ENCODE measurements at regions not wholly inside any gene's neighbourhood (a gene's known extent, or its start where the extent isn't known, plus 50 kb on each side); places are given as distances from the start of the nearest gene placed in this dataset.

- H3K4me1 ChIP-seq (ENCODE audit: control insufficient read depth in 3 of 3, insufficient read depth in 2 of 3, low read depth in 1 of 3, low read length in 2 of 3), result peaks cover 0 to 14% (median 0%) of the 10 kb centered on the region in 3 donors
- FAIRE-seq (no peak), DNase-seq (no peak)
- no peaks in the 10 kb centered on the region for H3K27me3 ChIP-seq (ENCODE audit: control insufficient read depth in 3 of 3, insufficient read depth in 3 of 3, low read length in 3 of 3)
- 35 to 57% (median 40%) methylated on average over 7 of the region's 7 CpGs for WGBS, 3 donors
- H3K36me3 ChIP-seq (ENCODE audit: control insufficient read depth in 3 of 3, insufficient read depth in 2 of 3, low read depth in 1 of 3, low read length in 3 of 3), result no peaks in the 10 kb centered on the region
- H3K9me3 ChIP-seq (ENCODE audit: control insufficient read depth in 2 of 2, insufficient read depth in 1 of 2, low read depth in 1 of 2, low read length in 1 of 2), result no peaks in the 10 kb centered on the region
- H3K27ac ChIP-seq (ENCODE audit: low read depth in 1 of 3, low read length in 2 of 3), result peak overlapping the region in 1 of 3 donors; percentile 70
- no peak overlapping the region for H3K4me3 ChIP-seq (ENCODE audit: low read depth in 1 of 3, low read length in 3 of 3)
These were observed 78.3 kb upstream of the RASGEF1B start for GRCh38 chr4:81549984-81550383.

GRCh38 chr4:81546777-81547176, 75.1 kb upstream of the RASGEF1B start:
- H3K9me3 ChIP-seq (ENCODE audit: control insufficient read depth in 2 of 2, insufficient read depth in 1 of 2, low read depth in 1 of 2, low read length in 1 of 2), result no peaks in the 10 kb centered on the region
- H3K36me3 ChIP-seq (ENCODE audit: control insufficient read depth in 3 of 3, insufficient read depth in 2 of 3, low read depth in 1 of 3, low read length in 3 of 3), result no peaks in the 10 kb centered on the region
- no peaks in the 10 kb centered on the region for H3K27me3 ChIP-seq (ENCODE audit: control insufficient read depth in 3 of 3, insufficient read depth in 3 of 3, low read length in 3 of 3)
- DNase-seq (no peak), FAIRE-seq (no peak)
- H3K4me1 ChIP-seq (ENCODE audit: control insufficient read depth in 3 of 3, insufficient read depth in 2 of 3, low read depth in 1 of 3, low read length in 2 of 3), result peaks cover 0 to 14% (median 0%) of the 10 kb centered on the region in 3 donors
- no peak overlapping the region for H3K4me3 ChIP-seq (ENCODE audit: low read depth in 1 of 3, low read length in 3 of 3)
- 89 to 94% (median 93%) methylated on average over 2 of the region's 2 CpGs for WGBS, 3 donors
- no peak overlapping the region for H3K27ac ChIP-seq (ENCODE audit: low read depth in 1 of 3, low read length in 2 of 3)

GRCh38 chr4:81541161-81541945, 69.6 kb upstream of the RASGEF1B start:
- FAIRE-seq, result no peak
- no peaks in the 10 kb centered on the region for H3K4me1 ChIP-seq (ENCODE audit: control insufficient read depth in 3 of 3, insufficient read depth in 2 of 3, low read depth in 1 of 3, low read length in 2 of 3)
- 50 to 62% (median 61%) methylated on average over 4 of the region's 4 CpGs for WGBS, 3 donors

GRCh38 chr4:81538716-81539427, 67.2 kb upstream of the RASGEF1B start:
- H3K27ac ChIP-seq (ENCODE audit: low read depth in 1 of 3, low read length in 2 of 3), result no peak overlapping the region
- no peak overlapping the region for H3K4me3 ChIP-seq (ENCODE audit: low read depth in 1 of 3, low read length in 3 of 3)
- H3K4me1 ChIP-seq (ENCODE audit: control insufficient read depth in 3 of 3, insufficient read depth in 2 of 3, low read depth in 1 of 3, low read length in 2 of 3), result no peaks in the 10 kb centered on the region
- DNase-seq (no peak), FAIRE-seq (no peak)
- no peaks in the 10 kb centered on the region for H3K27me3 ChIP-seq (ENCODE audit: control insufficient read depth in 3 of 3, insufficient read depth in 3 of 3, low read length in 3 of 3)
- H3K9me3 ChIP-seq (ENCODE audit: control insufficient read depth in 2 of 2, insufficient read depth in 1 of 2, low read depth in 1 of 2, low read length in 1 of 2), result no peaks in the 10 kb centered on the region
- H3K36me3 ChIP-seq (ENCODE audit: control insufficient read depth in 3 of 3, insufficient read depth in 2 of 3, low read depth in 1 of 3, low read length in 3 of 3), result peaks cover 0 to 3% (median 0%) of the 10 kb centered on the region in 3 donors
- WGBS, 3 donors, result 60 to 79% (median 78%) methylated on average over 6 of the region's 6 CpGs

More at GRCh38 chr4:81541161-81541945, 69.6 kb upstream of the RASGEF1B start:
- Histone ChIP-seq H3K36me3 (ENCODE audit: control insufficient read depth in 3 of 3, insufficient read depth in 2 of 3, low read depth in 1 of 3, low read length in 3 of 3) (peaks cover 0 to 3% (median 0%) of the 10 kb centered on the region in 3 donors), H3K27me3 (ENCODE audit: control insufficient read depth in 3 of 3, insufficient read depth in 3 of 3, low read length in 3 of 3) (no peaks in the 10 kb centered on the region), H3K4me3 (ENCODE audit: low read depth in 1 of 3, low read length in 3 of 3) (no peak overlapping the region), H3K27ac (ENCODE audit: low read depth in 1 of 3, low read length in 2 of 3) (no peak overlapping the region), H3K9me3 (ENCODE audit: control insufficient read depth in 2 of 2, insufficient read depth in 1 of 2, low read depth in 1 of 2, low read length in 1 of 2) (no peaks in the 10 kb centered on the region)
- no peak for DNase-seq

GRCh38 chr4:81531410-81531809, 59.7 kb upstream of the RASGEF1B start:
- WGBS, 3 donors, result 48 to 72% (median 62%) methylated on average over 2 of the region's 2 CpGs
- FAIRE-seq, result no peak
- DNase-seq, result no peak
- H3K27ac ChIP-seq (ENCODE audit: low read depth in 1 of 3, low read length in 2 of 3), result no peak overlapping the region
- H3K4me1 ChIP-seq (ENCODE audit: control insufficient read depth in 3 of 3, insufficient read depth in 2 of 3, low read depth in 1 of 3, low read length in 2 of 3), result no peaks in the 10 kb centered on the region
- peaks cover 0 to 19% of the 10 kb centered on the region in 2 donors for H3K9me3 ChIP-seq (ENCODE audit: control insufficient read depth in 2 of 2, insufficient read depth in 1 of 2, low read depth in 1 of 2, low read length in 1 of 2)
- H3K4me3 ChIP-seq (ENCODE audit: low read depth in 1 of 3, low read length in 3 of 3), result no peak overlapping the region
- H3K27me3 ChIP-seq (ENCODE audit: control insufficient read depth in 3 of 3, insufficient read depth in 3 of 3, low read length in 3 of 3), result no peaks in the 10 kb centered on the region
- H3K36me3 ChIP-seq (ENCODE audit: control insufficient read depth in 3 of 3, insufficient read depth in 2 of 3, low read depth in 1 of 3, low read length in 3 of 3), result peaks cover 0 to 18% (median 0%) of the 10 kb centered on the region in 3 donors

GRCh38 chr4:81528979-81529378, 57.3 kb upstream of the RASGEF1B start:
- FAIRE-seq (no peak), DNase-seq (no peak)
- WGBS, 3 donors, result 77 to 95% (median 95%) methylated on average over 3 of the region's 3 CpGs
- H3K4me1 ChIP-seq (ENCODE audit: control insufficient read depth in 3 of 3, insufficient read depth in 2 of 3, low read depth in 1 of 3, low read length in 2 of 3), result peaks cover 0 to 3% (median under 1%) of the 10 kb centered on the region in 3 donors
- H3K27me3 ChIP-seq (ENCODE audit: control insufficient read depth in 3 of 3, insufficient read depth in 3 of 3, low read length in 3 of 3), result no peaks in the 10 kb centered on the region
- H3K9me3 ChIP-seq (ENCODE audit: control insufficient read depth in 2 of 2, insufficient read depth in 1 of 2, low read depth in 1 of 2, low read length in 1 of 2), result peaks cover 0 to 19% of the 10 kb centered on the region in 2 donors
- no peak overlapping the region for H3K4me3 ChIP-seq (ENCODE audit: low read depth in 1 of 3, low read length in 3 of 3)
- no peak overlapping the region for H3K27ac ChIP-seq (ENCODE audit: low read depth in 1 of 3, low read length in 2 of 3)
- peaks cover 0 to 18% (median 0%) of the 10 kb centered on the region in 3 donors for H3K36me3 ChIP-seq (ENCODE audit: control insufficient read depth in 3 of 3, insufficient read depth in 2 of 3, low read depth in 1 of 3, low read length in 3 of 3)

- no peak for FAIRE-seq
- Histone ChIP-seq H3K27ac (ENCODE audit: low read depth in 1 of 3, low read length in 2 of 3) (no peak overlapping the region), H3K27me3 (ENCODE audit: control insufficient read depth in 3 of 3, insufficient read depth in 3 of 3, low read length in 3 of 3) (no peaks in the 10 kb centered on the region), H3K4me1 (ENCODE audit: control insufficient read depth in 3 of 3, insufficient read depth in 2 of 3, low read depth in 1 of 3, low read length in 2 of 3) (peaks cover 0 to 10% (median 2%) of the 10 kb centered on the region in 3 donors), H3K9me3 (ENCODE audit: control insufficient read depth in 2 of 2, insufficient read depth in 1 of 2, low read depth in 1 of 2, low read length in 1 of 2) (peaks cover 0 to 19% of the 10 kb centered on the region in 2 donors), H3K4me3 (ENCODE audit: low read depth in 1 of 3, low read length in 3 of 3) (no peak overlapping the region), H3K36me3 (ENCODE audit: control insufficient read depth in 3 of 3, insufficient read depth in 2 of 3, low read depth in 1 of 3, low read length in 3 of 3) (peaks cover 0 to 18% (median 0%) of the 10 kb centered on the region in 3 donors)
- whole genome bisulfite sequencing, 3 donors, result 97 to 100% (median 98%) methylated on average over 2 of the region's 2 CpGs
- DNase-seq, result no peak
These were observed 56.5 kb upstream of the RASGEF1B start for GRCh38 chr4:81528200-81528599.

GRCh38 chr4:81527709-81528108, 56.0 kb upstream of the RASGEF1B start:
- 63 to 97% (median 92%) methylated on average over 1 of the region's 1 CpG for WGBS, 3 donors
- peaks cover 0 to 10% (median 2%) of the 10 kb centered on the region in 3 donors for H3K4me1 ChIP-seq (ENCODE audit: control insufficient read depth in 3 of 3, insufficient read depth in 2 of 3, low read depth in 1 of 3, low read length in 2 of 3)
- FAIRE-seq, result no peak

More at GRCh38 chr4:81527709-81528108, 56.0 kb upstream of the RASGEF1B start:
- Histone ChIP-seq H3K9me3 (ENCODE audit: control insufficient read depth in 2 of 2, insufficient read depth in 1 of 2, low read depth in 1 of 2, low read length in 1 of 2) (peaks cover 0 to 19% of the 10 kb centered on the region in 2 donors), H3K27me3 (ENCODE audit: control insufficient read depth in 3 of 3, insufficient read depth in 3 of 3, low read length in 3 of 3) (no peaks in the 10 kb centered on the region), H3K4me3 (ENCODE audit: low read depth in 1 of 3, low read length in 3 of 3) (no peak overlapping the region), H3K27ac (ENCODE audit: low read depth in 1 of 3, low read length in 2 of 3) (no peak overlapping the region), H3K36me3 (ENCODE audit: control insufficient read depth in 3 of 3, insufficient read depth in 2 of 3, low read depth in 1 of 3, low read length in 3 of 3) (peaks cover 0 to 18% (median 0%) of the 10 kb centered on the region in 3 donors)
- no peak for DNase-seq

Data from small intestine (tissue), 7 donors.